ENCODE measurements at regions not wholly inside any gene's neighbourhood (a gene's known extent, or its start where the extent isn't known, plus 50 kb on each side); places are given as distances from the start of the nearest gene placed in this dataset.
"Not testable (repeated sequence)": the region's sequence is repeated elsewhere in the genome, so short reads cannot be mapped to it uniquely, and the experiment has no call there.

GRCh38 chr3:152891678-152892077 is 56.7 kb downstream of the P2RY1 start:
- DNase-seq (ENCODE audit: low spot score), result no peak

- DNase-seq (ENCODE audit: low spot score), result no peak
These were observed 57.5 kb downstream of the P2RY1 start for GRCh38 chr3:152892446-152892845.

GRCh38 chr3:152893647-152894046 is 58.7 kb downstream of the P2RY1 start:
- no peak for DNase-seq (ENCODE audit: low spot score)

GRCh38 chr3:152899306-152899705 is 64.4 kb downstream of the P2RY1 start:
- no peak for DNase-seq (ENCODE audit: low spot score)

GRCh38 chr3:152902141-152902669 is 67.3 kb downstream of the P2RY1 start:
- no peak for DNase-seq (ENCODE audit: low spot score)

GRCh38 chr3:152905631-152906030 is 70.7 kb downstream of the P2RY1 start:
- DNase-seq (ENCODE audit: low spot score), result no peak

GRCh38 chr3:152909180-152909883 is 74.4 kb downstream of the P2RY1 start:
- DNase-seq (ENCODE audit: low spot score), result no peak

- DNase-seq (ENCODE audit: low spot score), result no peak
These were observed 75.3 kb downstream of the P2RY1 start for GRCh38 chr3:152910211-152910610.

- no peak for DNase-seq (ENCODE audit: low spot score)
These were observed 76.0 kb downstream of the P2RY1 start for GRCh38 chr3:152910966-152911365.

GRCh38 chr3:152914743-152915142 is 79.8 kb downstream of the P2RY1 start:
- not testable (repeated sequence) for DNase-seq (ENCODE audit: low spot score)

GRCh38 chr3:152915695-152916094 is 80.8 kb downstream of the P2RY1 start:
- no peak for DNase-seq (ENCODE audit: low spot score)

GRCh38 chr3:152916753-152917279 is 81.9 kb downstream of the P2RY1 start:
- no peak for DNase-seq (ENCODE audit: low spot score)

- DNase-seq (ENCODE audit: low spot score), result no peak
These were observed 86.4 kb downstream of the P2RY1 start for GRCh38 chr3:152921351-152921750.

- no peak for DNase-seq (ENCODE audit: low spot score)
These were observed 87.6 kb downstream of the P2RY1 start for GRCh38 chr3:152922554-152922953.

GRCh38 chr3:152927131-152927530 is 92.2 kb downstream of the P2RY1 start:
- no peak for DNase-seq (ENCODE audit: low spot score)

GRCh38 chr3:152930516-152930915 is 95.6 kb downstream of the P2RY1 start:
- no peak for DNase-seq (ENCODE audit: low spot score)

- DNase-seq (ENCODE audit: low spot score), result no peak
These were observed 102.3 kb downstream of the P2RY1 start for GRCh38 chr3:152937234-152937633.

GRCh38 chr3:152938974-152939636 is 104.2 kb downstream of the P2RY1 start:
- DNase-seq (ENCODE audit: low spot score), result no peak

GRCh38 chr3:152941859-152942258 is 106.9 kb downstream of the P2RY1 start:
- DNase-seq (ENCODE audit: low spot score), result no peak

- DNase-seq (ENCODE audit: low spot score), result no peak
These were observed 107.4 kb downstream of the P2RY1 start for GRCh38 chr3:152942366-152942765.

- no peak for DNase-seq (ENCODE audit: low spot score)
These were observed 108.7 kb downstream of the P2RY1 start for GRCh38 chr3:152943645-152944044.

GRCh38 chr3:152944671-152945070 is 109.7 kb downstream of the P2RY1 start:
- DNase-seq (ENCODE audit: low spot score), result no peak

- DNase-seq (ENCODE audit: low spot score), result no peak
These were observed 110.6 kb downstream of the P2RY1 start for GRCh38 chr3:152945556-152945955.
